Mesenchymal stem cell (in vitro differentiated cells and primary cell): ENCODE measurements at regions not wholly inside any gene's neighbourhood (a gene's known extent, or its start where the extent isn't known, plus 50 kb on each side); places are given as distances from the start of the nearest gene placed in this dataset.
A peak's percentile ranks its signal among the peaks of the same experiment; 100 is the strongest.

Experiments used
- DNase-seq: peaks from one replicate; pipeline ENCODE4 v3.0.0-alpha.2; 2013
- H2AFZ ChIP-seq: one replicate; pipeline ENCODE4 v1.6.1; 2013; ENCODE audit warnings: low read depth, mild to moderate bottlenecking, control low read depth, inconsistent platforms, low read length, moderate library complexity
- H2AK5ac ChIP-seq: 2 replicates; pipeline ENCODE4 v1.6.1; 2013; ENCODE audit warnings: low read length, moderate library complexity, mild to moderate bottlenecking, inconsistent platforms; ENCODE audit not compliant: severe bottlenecking
- H2BK120ac ChIP-seq: one replicate; pipeline ENCODE4 v1.6.1; 2013; ENCODE audit warnings: low read depth, mild to moderate bottlenecking, inconsistent platforms, low read length, moderate library complexity
- H2BK12ac ChIP-seq, 2 experiments: one replicate each; pipeline ENCODE4 v1.6.1; 2013; ENCODE audit warnings: inconsistent platforms in 2 of 2, low read length in 2 of 2, mild to moderate bottlenecking in 2 of 2, moderate library complexity in 2 of 2, control low read depth in 1 of 2
- H2BK15ac ChIP-seq: one replicate; pipeline ENCODE4 v1.6.1; 2013; ENCODE audit warnings: mild to moderate bottlenecking, low read depth, inconsistent platforms; ENCODE audit not compliant: poor library complexity, severe bottlenecking
- H2BK5ac ChIP-seq: 2 replicates; pipeline ENCODE4 v1.6.1; 2013; ENCODE audit warnings: low read depth, mild to moderate bottlenecking, low read length, control low read depth, inconsistent platforms; ENCODE audit not compliant: poor library complexity, severe bottlenecking
- H3K14ac ChIP-seq, 2 experiments: one replicate each; pipeline ENCODE4 v1.6.1; 2013; ENCODE audit warnings: inconsistent platforms in 2 of 2, low read length in 2 of 2, control low read depth in 1 of 2, mild to moderate bottlenecking in 1 of 2, moderate library complexity in 1 of 2
- H3K18ac ChIP-seq, 2 experiments: one replicate each; pipeline ENCODE4 v1.6.1; 2013; ENCODE audit warnings: inconsistent platforms in 2 of 2, low read length in 2 of 2, control low read depth in 1 of 2, low read depth in 1 of 2, mild to moderate bottlenecking in 1 of 2
- H3K23ac ChIP-seq, 2 experiments: one replicate each; pipeline ENCODE4 v1.6.1; 2013; ENCODE audit warnings: inconsistent platforms in 2 of 2, low read length in 2 of 2, mild to moderate bottlenecking in 2 of 2, moderate library complexity in 2 of 2, control low read depth in 1 of 2
- H3K27ac ChIP-seq: 2 replicates; pipeline ENCODE4 v1.5.1; 2013; ENCODE audit warnings: mild to moderate bottlenecking, moderate library complexity, low read length, control low read depth, inconsistent platforms; ENCODE audit not compliant: poor library complexity, severe bottlenecking
- H3K27me3 ChIP-seq, 2 experiments: 2 replicates each; pipeline versions ENCODE4 v1.6.1 to v1.7.0; 2013; ENCODE audit warnings: low read length in 2 of 2, mild to moderate bottlenecking in 2 of 2, moderate library complexity in 2 of 2, control low read depth in 1 of 2, inconsistent platforms in 1 of 2; ENCODE audit not compliant: control insufficient read depth in 1 of 2, insufficient read depth in 1 of 2
- H3K36me3 ChIP-seq, 2 experiments: 2 replicates each; pipeline versions ENCODE4 v1.6.1 to v1.7.0; 2013; ENCODE audit warnings: low read length in 2 of 2, control low read depth in 1 of 2, inconsistent platforms in 1 of 2, low read depth in 1 of 2, mild to moderate bottlenecking in 1 of 2; ENCODE audit not compliant: insufficient read depth in 2 of 2, control insufficient read depth in 1 of 2
- H3K4ac ChIP-seq, 2 experiments: one replicate each; pipeline ENCODE4 v1.6.1; 2013; ENCODE audit warnings: inconsistent platforms in 2 of 2, low read length in 2 of 2, mild to moderate bottlenecking in 2 of 2, moderate library complexity in 2 of 2, control low read depth in 1 of 2, low read depth in 1 of 2
- H3K4me1 ChIP-seq: 2 replicates; pipeline ENCODE4 v1.6.1; 2013; ENCODE audit warnings: low read depth, low read length, control low read depth; ENCODE audit not compliant: control insufficient read depth, insufficient read depth
- H3K4me2 ChIP-seq: 2 replicates; pipeline ENCODE4 v1.6.1; 2013; ENCODE audit warnings: low read length, mild to moderate bottlenecking, inconsistent platforms; ENCODE audit not compliant: poor library complexity, severe bottlenecking
- H3K4me3 ChIP-seq, 2 experiments: 2 replicates each; pipeline versions ENCODE4 v1.5.1 to v1.7.0; 2013; ENCODE audit warnings: low read length in 2 of 2, mild to moderate bottlenecking in 2 of 2, control low read depth in 1 of 2, low read depth in 1 of 2; ENCODE audit not compliant: insufficient read depth in 1 of 2
- H3K79me1 ChIP-seq: replicated peaks from 2 replicates; pipeline ENCODE4 v1.6.1; 2013; ENCODE audit warnings: mild to moderate bottlenecking, control low read depth, low read length, inconsistent platforms; ENCODE audit not compliant: poor library complexity, severe bottlenecking
- H3K9ac ChIP-seq: 2 replicates; pipeline ENCODE4 v1.7.0; 2013; ENCODE audit warnings: mild to moderate bottlenecking, low read length, moderate library complexity
- H3K9me3 ChIP-seq: 2 replicates; pipeline ENCODE4 v1.7.0; 2013; ENCODE audit warnings: mild to moderate bottlenecking, low read length; ENCODE audit not compliant: control insufficient read depth
- H4K8ac ChIP-seq: one replicate; pipeline ENCODE4 v1.6.1; 2013; ENCODE audit warnings: inconsistent platforms, mild to moderate bottlenecking, low read length, moderate library complexity
- H4K91ac ChIP-seq: one replicate; pipeline ENCODE4 v1.6.1; 2013; ENCODE audit warnings: mild to moderate bottlenecking, low read length, inconsistent platforms
- WGBS: methylation state at CpG from one replicate; pipeline ENCODE4 v1.1.7; 2013; ENCODE audit warnings: mixed read lengths; 5-methylcytosine and 5-hydroxymethylcytosine counted together

DNA sequence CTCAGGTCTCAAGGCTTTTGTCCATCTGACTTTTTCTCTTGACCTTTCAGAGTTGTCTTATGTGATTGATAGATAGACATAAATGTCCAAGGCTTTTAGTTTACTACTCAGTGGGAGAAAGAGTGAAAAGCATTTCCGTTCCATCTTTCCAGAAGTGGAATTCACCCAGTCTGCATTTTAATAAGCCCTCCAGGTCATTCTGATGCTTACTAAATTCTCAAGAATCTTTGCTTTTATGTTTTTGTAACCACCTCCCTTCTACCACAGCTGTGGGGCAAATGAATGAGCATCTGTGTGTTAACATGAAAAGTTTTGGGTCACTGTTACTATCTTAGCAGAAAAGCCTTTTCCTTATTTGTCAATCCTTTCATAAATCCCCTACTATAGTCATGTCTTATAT, 251.4 kb downstream of the LRIG3 start:
- Histone ChIP-seq H2BK15ac (no peak overlapping the region), H3K4ac (no peak overlapping the region), H3K79me1 (no peaks in the 10 kb centered on the region), H4K8ac (no peak overlapping the region), H3K4me1 (peaks cover 2% of the 10 kb centered on the region), H2BK120ac (no peak overlapping the region), H3K23ac (no peak overlapping the region), H4K91ac (no peak overlapping the region), H3K27ac (peak overlapping the region; percentile 97), H3K36me3 (no peaks in the 10 kb centered on the region), H2BK12ac (no peak overlapping the region), H2AFZ (no peak overlapping the region), H3K9me3 (no peaks in the 10 kb centered on the region), H2AK5ac (no peak overlapping the region), H3K4me3 (no peak overlapping the region), H3K9ac (no peak overlapping the region), H3K18ac (no peak overlapping the region), H2BK5ac (peak overlapping the region; percentile 79), H3K27me3 (no peaks in the 10 kb centered on the region), H3K14ac (no peak overlapping the region), H3K4me2 (no peak overlapping the region)
- DNase-seq, result peak; percentile 1
- no CpG with 5 or more reads among the region's 1 CpG for WGBS

DNA sequence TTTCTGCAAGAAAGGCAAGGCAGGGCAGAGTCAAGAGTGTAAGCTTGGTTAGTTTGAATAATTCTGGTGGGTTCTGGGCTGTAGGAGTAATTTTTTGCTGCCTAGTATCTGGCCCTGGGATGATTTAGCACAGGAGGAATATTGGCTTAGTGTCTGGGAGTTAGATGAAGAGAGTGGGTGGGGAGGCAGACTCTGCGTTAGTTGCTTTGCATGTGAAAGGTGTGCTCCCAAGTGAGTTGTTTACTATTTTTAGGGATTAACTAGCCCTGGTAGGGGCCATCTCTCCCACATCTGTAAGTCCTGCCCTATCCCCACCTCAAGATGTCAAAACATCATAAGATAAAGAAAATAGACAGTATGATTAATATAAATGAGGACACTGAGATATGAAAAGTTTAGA, 249.7 kb downstream of the LRIG3 start:
- Histone ChIP-seq H3K9me3 (no peaks in the 10 kb centered on the region), H4K91ac (no peak overlapping the region), H3K4me1 (peaks cover 2% of the 10 kb centered on the region), H3K36me3 (no peaks in the 10 kb centered on the region), H3K18ac (no peak overlapping the region), H3K14ac (no peak overlapping the region), H4K8ac (no peak overlapping the region), H3K4me2 (no peak overlapping the region), H3K23ac (no peak overlapping the region), H2AK5ac (no peak overlapping the region), H3K4ac (no peak overlapping the region), H3K27ac (no peak overlapping the region), H2BK15ac (no peak overlapping the region), H2BK12ac (no peak overlapping the region), H2BK120ac (no peak overlapping the region), H3K79me1 (no peaks in the 10 kb centered on the region), H2BK5ac (no peak overlapping the region), H3K9ac (no peak overlapping the region), H3K4me3 (no peak overlapping the region), H2AFZ (no peak overlapping the region), H3K27me3 (no peaks in the 10 kb centered on the region)
- 100% methylated on average over 1 of the region's 1 CpG for WGBS
- DNase-seq, result no peak

DNA sequence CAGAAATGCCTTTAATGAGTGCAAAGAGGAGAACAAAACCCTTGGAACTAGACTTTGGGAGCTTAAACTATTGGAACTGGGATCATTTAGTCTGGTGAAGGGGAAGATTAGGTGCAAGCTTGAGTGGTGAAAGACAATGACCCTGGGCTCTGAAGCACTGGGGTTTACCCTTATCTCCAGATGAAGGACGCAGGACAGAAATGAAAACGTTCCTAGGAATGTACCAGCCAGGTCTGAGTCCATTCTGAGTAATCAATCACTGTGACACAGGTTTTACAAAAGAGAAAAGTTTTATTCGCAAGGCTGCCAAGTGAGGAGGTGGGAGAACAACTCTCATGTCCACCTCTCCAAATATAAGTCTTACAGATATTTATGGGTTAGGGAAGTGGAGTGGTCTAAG, 249.1 kb downstream of the LRIG3 start:
- H2BK5ac ChIP-seq, result no peak overlapping the region

DNA sequence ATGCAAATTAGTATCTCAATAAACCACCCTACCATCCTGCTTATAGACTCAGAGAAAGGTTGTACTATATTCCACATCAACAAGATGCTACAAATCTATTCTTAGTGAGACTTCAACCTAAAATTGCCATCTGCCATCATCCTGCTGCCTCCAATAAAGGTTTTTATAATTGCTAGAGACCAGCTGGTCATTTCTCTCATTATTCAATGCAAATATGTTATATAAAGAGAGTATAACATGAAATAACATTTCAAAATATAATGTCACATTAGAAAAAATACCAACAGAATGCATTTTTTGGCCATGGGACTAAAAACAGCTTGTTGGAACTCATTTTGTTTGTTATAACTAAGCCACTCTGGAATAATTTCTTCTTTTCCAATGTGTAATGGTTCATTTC, 247.3 kb downstream of the LRIG3 start:
- Histone ChIP-seq H4K8ac (no peak overlapping the region), H2AK5ac (no peak overlapping the region), H3K4ac (no peak overlapping the region), H3K18ac (no peak overlapping the region), H2BK12ac (no peak overlapping the region), H3K36me3 (no peaks in the 10 kb centered on the region), H3K79me1 (no peaks in the 10 kb centered on the region), H3K4me3 (no peak overlapping the region), H2BK120ac (no peak overlapping the region), H3K14ac (no peak overlapping the region), H3K23ac (no peak overlapping the region), H3K4me1 (peaks cover 2% of the 10 kb centered on the region), H4K91ac (no peak overlapping the region), H2BK15ac (no peak overlapping the region), H2AFZ (no peak overlapping the region), H3K27ac (no peak overlapping the region), H3K4me2 (no peak overlapping the region), H3K9me3 (peaks cover 11% of the 10 kb centered on the region), H3K9ac (no peak overlapping the region), H3K27me3 (no peaks in the 10 kb centered on the region), H2BK5ac (no peak overlapping the region)
- DNase-seq, result no peak

More for the DNA sequence above, 249.1 kb downstream of the LRIG3 start:
- Histone ChIP-seq H3K4me1 (peaks cover 2% of the 10 kb centered on the region), H2BK120ac (no peak overlapping the region), H3K79me1 (no peaks in the 10 kb centered on the region), H3K4me2 (no peak overlapping the region), H3K4ac (no peak overlapping the region), H3K27ac (no peak overlapping the region), H3K9ac (no peak overlapping the region), H3K14ac (no peak overlapping the region), H4K8ac (no peak overlapping the region), H4K91ac (no peak overlapping the region), H3K36me3 (no peaks in the 10 kb centered on the region), H2AFZ (no peak overlapping the region), H2BK12ac (no peak overlapping the region), H3K4me3 (no peak overlapping the region), H2BK15ac (no peak overlapping the region), H3K9me3 (peaks cover 5% of the 10 kb centered on the region), H3K23ac (no peak overlapping the region), H3K18ac (no peak overlapping the region), H3K27me3 (no peaks in the 10 kb centered on the region), H2AK5ac (no peak overlapping the region)
- WGBS, result 61% methylated on average over 2 of the region's 3 CpGs
- DNase-seq, result no peak
